Nucleus accumbens (tissue), 56 donors: ENCODE measurements at regions not wholly inside any gene's neighbourhood (a gene's known extent, or its start where the extent isn't known, plus 50 kb on each side); places are given as distances from the start of the nearest gene placed in this dataset.

Source experiments
- DNase-seq, 56 donors: peaks; one replicate each; lab custom pipeline; 2025; lab: John Stamatoyannopoulos, UW

- DNase-seq = no peak
Measured at GRCh38 chr4:181498148-181498547, 745.1 kb upstream of the TENM3 start.

GRCh38 chr4:181502611-181503010 lies 740.6 kb upstream of the TENM3 start:
- no peak for DNase-seq

- peak in 1 of 56 donors; percentile 9 for DNase-seq
Measured at GRCh38 chr4:181503687-181504390, 739.4 kb upstream of the TENM3 start.

- no peak for DNase-seq
Measured at GRCh38 chr4:181504924-181505323, 738.3 kb upstream of the TENM3 start.

- no peak for DNase-seq
Measured at GRCh38 chr4:181507180-181507835, 735.9 kb upstream of the TENM3 start.

- DNase-seq = no peak
Measured at GRCh38 chr4:181507938-181508337, 735.3 kb upstream of the TENM3 start.

- no peak for DNase-seq
Measured at GRCh38 chr4:181508601-181509000, 734.6 kb upstream of the TENM3 start.

- no peak for DNase-seq
Measured at GRCh38 chr4:181509073-181509472, 734.1 kb upstream of the TENM3 start.

- DNase-seq = no peak
Measured at GRCh38 chr4:181517491-181517890, 725.7 kb upstream of the TENM3 start.

GRCh38 chr4:181520790-181521189 lies 722.4 kb upstream of the TENM3 start:
- no peak for DNase-seq

- DNase-seq = peak in 1 of 56 donors; percentile 17
Measured at GRCh38 chr4:181523973-181524372, 719.2 kb upstream of the TENM3 start.

GRCh38 chr4:181524499-181524898 lies 718.7 kb upstream of the TENM3 start:
- DNase-seq = no peak

GRCh38 chr4:181525634-181526033 lies 717.6 kb upstream of the TENM3 start:
- peak in 4 of 56 donors; percentile 6 to 26 (median 9) for DNase-seq

GRCh38 chr4:181528570-181529184 lies 714.5 kb upstream of the TENM3 start:
- DNase-seq = peak in 49 of 56 donors; percentile 8 to 84 (median 39)

- DNase-seq = no peak
Measured at GRCh38 chr4:181529537-181529936, 713.7 kb upstream of the TENM3 start.

- DNase-seq = no peak
Measured at GRCh38 chr4:181536196-181536746, 706.9 kb upstream of the TENM3 start.

- no peak for DNase-seq
Measured at GRCh38 chr4:181536811-181537434, 706.3 kb upstream of the TENM3 start.

GRCh38 chr4:181538431-181538830 lies 704.8 kb upstream of the TENM3 start:
- no peak for DNase-seq

- no peak for DNase-seq
Measured at GRCh38 chr4:181541396-181541795, 701.8 kb upstream of the TENM3 start.

- DNase-seq = no peak
Measured at GRCh38 chr4:181548873-181549575, 694.2 kb upstream of the TENM3 start.
